ENCODE measurements at regions not wholly inside any gene's neighbourhood (a gene's known extent, or its start where the extent isn't known, plus 50 kb on each side); places are given as distances from the start of the nearest gene placed in this dataset.

- ATAC-seq (no peak), DNase-seq (no peak)
- intact Hi-C loops (cut with micrococcal nuclease): no loop called here
Measured at GRCh38 chr4:138724530-138724929, 291.1 kb upstream of the NOCT start.

- ATAC-seq (no peak), DNase-seq (no peak)
- intact Hi-C loops (cut with micrococcal nuclease): no loop called here
Measured at GRCh38 chr4:138716559-138717335, 298.8 kb upstream of the NOCT start.

DNA sequence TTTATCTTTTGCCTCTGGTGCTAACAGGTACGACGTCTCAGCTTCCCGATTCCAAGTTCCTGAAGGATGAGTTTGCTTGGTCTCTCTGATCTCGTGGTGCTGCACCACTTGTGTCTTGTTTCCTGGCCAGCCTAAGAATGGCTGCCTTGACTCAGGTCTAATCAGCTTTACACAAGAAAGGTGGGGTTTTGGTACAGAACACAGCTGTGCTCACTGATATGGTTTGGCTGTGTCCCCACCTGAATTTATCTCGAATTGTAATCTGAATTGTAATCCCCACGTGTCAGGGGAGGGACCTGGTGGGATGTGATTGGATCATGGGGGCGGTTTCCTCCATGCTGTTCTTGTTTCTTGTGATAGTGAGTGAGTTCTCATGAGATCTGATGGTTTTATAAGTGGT lies 305.3 kb upstream of the NOCT start:
- intact Hi-C loops (cut with micrococcal nuclease): no loop called here
- ATAC-seq (no peak), DNase-seq (no peak)

GRCh38 chr4:138709859-138710258 lies 305.7 kb upstream of the NOCT start:
- intact Hi-C loops (cut with micrococcal nuclease): no loop called here
- ATAC-seq (no peak), DNase-seq (no peak)

- DNase-seq: no peak
- intact Hi-C loops (cut with micrococcal nuclease): no loop called here
- ATAC-seq: no peak
Measured at GRCh38 chr4:138707746-138708677, 307.6 kb upstream of the NOCT start.

- DNase-seq (no peak), ATAC-seq (no peak)
- intact Hi-C loops (cut with micrococcal nuclease): no loop called here
Measured at GRCh38 chr4:138706201-138706600, 309.4 kb upstream of the NOCT start.

GRCh38 chr4:138702190-138702824 lies 313.3 kb upstream of the NOCT start:
- intact Hi-C loops (cut with micrococcal nuclease): no loop called here
- ATAC-seq (no peak), DNase-seq (no peak)

- no peak for ATAC-seq
- no peak for DNase-seq
- intact Hi-C loops (cut with micrococcal nuclease): no loop called here
Measured at GRCh38 chr4:138698641-138699040, 316.9 kb upstream of the NOCT start.

DNA sequence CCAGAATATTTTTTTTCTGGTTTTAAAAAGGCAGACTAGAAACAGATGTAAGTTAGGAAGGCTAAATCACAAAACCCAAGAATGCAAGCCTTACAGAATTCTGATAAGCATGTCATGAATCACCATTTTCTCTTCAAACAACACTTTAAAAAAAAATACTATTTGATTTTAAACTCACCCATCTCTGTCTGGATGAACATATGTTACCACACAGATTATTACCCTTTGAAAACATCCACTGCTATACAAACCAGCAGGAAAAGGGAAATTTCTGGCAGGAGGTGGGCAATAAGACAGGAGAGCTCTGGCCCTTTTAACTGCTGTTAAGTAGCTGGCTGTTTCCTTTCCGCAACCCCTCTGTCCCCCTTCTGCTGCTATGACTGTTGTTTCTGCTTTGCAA lies 317.7 kb upstream of the NOCT start:
- DNase-seq (no peak), ATAC-seq (no peak)
- intact Hi-C loops (cut with micrococcal nuclease): no loop called here

DNA sequence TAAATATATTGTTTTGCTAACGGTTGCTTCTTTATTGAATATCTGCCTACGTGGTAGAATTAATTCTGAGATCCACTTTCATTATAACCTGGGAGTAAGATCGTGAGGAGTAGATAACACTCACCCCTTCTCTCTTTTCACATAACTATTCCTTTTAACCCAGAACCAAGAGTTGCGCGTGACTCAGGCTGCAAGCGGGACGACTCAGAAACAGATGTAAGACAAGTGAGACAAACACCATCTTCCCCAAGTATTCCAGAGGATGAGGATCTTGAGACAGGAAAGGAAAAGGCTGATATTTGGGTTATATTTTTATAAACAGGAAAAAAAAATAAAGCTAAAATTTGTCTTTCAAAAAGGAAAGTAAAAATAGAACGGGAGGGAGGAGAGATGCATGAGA lies 318.8 kb upstream of the NOCT start:
- ATAC-seq: no peak
- no peak for DNase-seq
- intact Hi-C loops (cut with micrococcal nuclease): no loop called here

DNA sequence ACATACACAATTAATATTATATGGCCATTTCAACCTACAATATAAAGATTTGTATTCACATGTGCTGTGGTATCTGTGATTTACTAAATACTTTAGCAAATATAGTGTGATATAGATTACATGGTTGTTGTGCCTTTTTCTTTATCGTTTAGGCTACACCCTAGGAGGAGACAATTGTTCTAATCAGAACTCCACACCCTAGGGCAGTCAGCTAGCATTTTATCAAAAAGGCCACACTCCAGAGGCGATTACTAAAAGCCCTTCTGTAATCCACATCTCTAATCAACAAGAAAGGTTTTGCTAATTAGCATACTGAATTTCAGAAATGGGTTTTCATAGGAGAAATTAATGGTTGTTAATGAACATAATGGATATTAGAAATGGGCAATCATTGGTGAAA lies 319.5 kb upstream of the NOCT start:
- intact Hi-C loops (cut with micrococcal nuclease): no loop called here
- ATAC-seq (no peak), DNase-seq (no peak)

GRCh38 chr4:138693526-138693925 lies 322.1 kb upstream of the NOCT start:
- ATAC-seq (no peak), DNase-seq (no peak)
- intact Hi-C loops (cut with micrococcal nuclease): no loop called here

GRCh38 chr4:138692411-138692810 lies 323.2 kb upstream of the NOCT start:
- ATAC-seq: no peak
- intact Hi-C loops (cut with micrococcal nuclease): no loop called here
- no peak for DNase-seq

- intact Hi-C loops (cut with micrococcal nuclease): loop anchor here (10.0 kb wide), 1 partner anchor 505 kb away; no protein-coding TSS in a partner anchor
- ATAC-seq (no peak), DNase-seq (no peak)
Measured at GRCh38 chr4:138689593-138689992, 326.0 kb upstream of the NOCT start.

- no peak for DNase-seq
- no peak for ATAC-seq
- intact Hi-C loops (cut with micrococcal nuclease): loop anchor here (10.0 kb wide), 1 partner anchor 504 kb away; no protein-coding TSS in a partner anchor
Measured at GRCh38 chr4:138689187-138689586, 326.4 kb upstream of the NOCT start.

DNA sequence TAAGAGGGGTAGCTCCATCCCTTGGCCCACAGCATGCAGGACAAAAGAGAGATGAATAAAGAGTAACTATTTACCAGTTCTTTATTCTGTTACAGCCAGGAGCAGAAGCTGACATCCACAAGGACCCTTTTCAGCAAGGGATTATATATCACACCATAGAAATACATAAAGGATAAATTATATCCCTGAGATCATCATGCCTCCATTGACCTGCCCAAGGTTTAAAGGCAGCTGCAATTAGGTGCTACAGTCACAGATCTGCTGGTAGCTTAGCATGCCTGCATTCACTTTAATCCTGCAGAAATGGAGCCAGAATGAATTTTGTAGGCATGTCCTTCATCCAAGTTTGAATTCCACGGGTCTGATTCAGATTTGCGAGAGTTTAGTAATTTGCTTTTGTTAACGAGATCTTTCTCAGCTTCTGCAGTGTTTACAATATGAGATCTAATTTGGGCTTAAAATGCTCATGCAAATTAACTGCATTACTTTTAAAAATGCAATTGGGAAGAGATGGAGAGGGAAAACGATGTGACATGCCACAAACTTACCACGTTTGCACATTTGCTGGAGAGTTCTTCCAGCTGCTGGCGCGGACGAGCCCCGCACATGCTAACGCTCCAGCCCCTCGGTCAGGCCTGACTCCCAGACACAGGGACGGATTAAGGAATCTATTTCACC lies 327.0 kb upstream of the NOCT start:
- intact Hi-C loops (cut with micrococcal nuclease): loop anchor here (10.0 kb wide), 1 partner anchor 504 kb away; no protein-coding TSS in a partner anchor
- DNase-seq (no peak), ATAC-seq (no peak)

- ATAC-seq (peak; percentile 77), DNase-seq (peak; percentile 82)
- intact Hi-C loops (cut with micrococcal nuclease): loop anchor here (10.0 kb wide), 1 partner anchor 501 kb away; no protein-coding TSS in a partner anchor
Measured at GRCh38 chr4:138686106-138686835, 329.3 kb upstream of the NOCT start.

GRCh38 chr4:138685316-138685715 lies 330.3 kb upstream of the NOCT start:
- intact Hi-C loops (cut with micrococcal nuclease): loop anchor here (10.0 kb wide), 1 partner anchor 501 kb away; no protein-coding TSS in a partner anchor
- DNase-seq (no peak), ATAC-seq (no peak)
